ENCODE measurements at regions not wholly inside any gene's neighbourhood (a gene's known extent, or its start where the extent isn't known, plus 50 kb on each side); places are given as distances from the start of the nearest gene placed in this dataset.

- H3K36me3 Mint-ChIP-seq (ENCODE audit: insufficient read depth): no peaks in the 10 kb centered on the region
- no peak overlapping the region for H3K4me3 Mint-ChIP-seq
- DNase-seq (no peak), ATAC-seq (replicated peaks) (no peak)
- H3K27me3 Mint-ChIP-seq: no peaks in the 10 kb centered on the region
- no peaks in the 10 kb centered on the region for H3K4me1 Mint-ChIP-seq (ENCODE audit: low read depth in 2 of 2)
- no peak overlapping the region for H3K27ac Mint-ChIP-seq
- no peaks in the 10 kb centered on the region for H3K9me3 Mint-ChIP-seq
These were observed 201.3 kb upstream of the RASSF8 start for GRCh38 chr12:25757037-25757665.

GRCh38 chr12:25759752-25760151 is 198.7 kb upstream of the RASSF8 start:
- DNase-seq (no peak), ATAC-seq (replicated peaks) (no peak)
- no peaks in the 10 kb centered on the region for H3K36me3 Mint-ChIP-seq (ENCODE audit: insufficient read depth)
- H3K4me1 Mint-ChIP-seq (ENCODE audit: low read depth in 2 of 2): no peaks in the 10 kb centered on the region
- H3K4me3 Mint-ChIP-seq: no peak overlapping the region
- no peaks in the 10 kb centered on the region for H3K9me3 Mint-ChIP-seq
- no peak overlapping the region for H3K27ac Mint-ChIP-seq
- no peaks in the 10 kb centered on the region for H3K27me3 Mint-ChIP-seq

GRCh38 chr12:25761356-25761755 is 197.1 kb upstream of the RASSF8 start:
- H3K4me1 Mint-ChIP-seq (ENCODE audit: low read depth in 2 of 2): no peaks in the 10 kb centered on the region
- ATAC-seq (replicated peaks): no peak

GRCh38 chr12:25764409-25764808 is 194.1 kb upstream of the RASSF8 start:
- H3K4me3 Mint-ChIP-seq: no peak overlapping the region
- no peak overlapping the region for H3K27ac Mint-ChIP-seq
- H3K36me3 Mint-ChIP-seq (ENCODE audit: insufficient read depth): no peaks in the 10 kb centered on the region
- H3K9me3 Mint-ChIP-seq: no peaks in the 10 kb centered on the region
- ATAC-seq (replicated peaks) (no peak), DNase-seq (no peak)
- no peaks in the 10 kb centered on the region for H3K27me3 Mint-ChIP-seq
- no peaks in the 10 kb centered on the region for H3K4me1 Mint-ChIP-seq (ENCODE audit: low read depth in 2 of 2)

More at GRCh38 chr12:25761356-25761755, 197.1 kb upstream of the RASSF8 start:
- Mint-ChIP-seq H3K9me3 (no peaks in the 10 kb centered on the region), H3K36me3 (ENCODE audit: insufficient read depth) (no peaks in the 10 kb centered on the region), H3K4me3 (no peak overlapping the region), H3K27me3 (no peaks in the 10 kb centered on the region), H3K27ac (no peak overlapping the region)
- no peak for DNase-seq

- ATAC-seq (replicated peaks) (no peak), DNase-seq (no peak)
- Mint-ChIP-seq H3K27ac (no peak overlapping the region), H3K9me3 (no peaks in the 10 kb centered on the region), H3K36me3 (ENCODE audit: insufficient read depth) (no peaks in the 10 kb centered on the region), H3K4me1 (ENCODE audit: low read depth in 2 of 2) (no peaks in the 10 kb centered on the region), H3K27me3 (no peaks in the 10 kb centered on the region), H3K4me3 (no peak overlapping the region)
These were observed 193.6 kb upstream of the RASSF8 start for GRCh38 chr12:25764892-25765291.

- Mint-ChIP-seq H3K36me3 (ENCODE audit: insufficient read depth) (no peaks in the 10 kb centered on the region), H3K27me3 (no peaks in the 10 kb centered on the region), H3K4me3 (no peak overlapping the region), H3K27ac (no peak overlapping the region), H3K4me1 (ENCODE audit: low read depth in 2 of 2) (no peaks in the 10 kb centered on the region), H3K9me3 (no peaks in the 10 kb centered on the region)
- DNase-seq: no peak
- ATAC-seq (replicated peaks): no peak
These were observed 190.9 kb upstream of the RASSF8 start for GRCh38 chr12:25767606-25768005.

- Mint-ChIP-seq H3K4me1 (ENCODE audit: low read depth in 2 of 2) (no peaks in the 10 kb centered on the region), H3K4me3 (no peak overlapping the region), H3K36me3 (ENCODE audit: insufficient read depth) (peaks cover under 1% of the 10 kb centered on the region), H3K27me3 (no peaks in the 10 kb centered on the region), H3K9me3 (no peaks in the 10 kb centered on the region), H3K27ac (no peak overlapping the region)
- DNase-seq (no peak), ATAC-seq (replicated peaks) (no peak)
These were observed 190.3 kb upstream of the RASSF8 start for GRCh38 chr12:25768151-25768550.

GRCh38 chr12:25769082-25769945 is 189.2 kb upstream of the RASSF8 start:
- Mint-ChIP-seq H3K27me3 (no peaks in the 10 kb centered on the region), H3K4me1 (ENCODE audit: low read depth in 2 of 2) (no peaks in the 10 kb centered on the region), H3K27ac (no peak overlapping the region), H3K4me3 (no peak overlapping the region), H3K9me3 (no peaks in the 10 kb centered on the region), H3K36me3 (ENCODE audit: insufficient read depth) (peaks cover 3% of the 10 kb centered on the region)
- no peak for DNase-seq
- ATAC-seq (replicated peaks): no peak

- Mint-ChIP-seq H3K4me1 (ENCODE audit: low read depth in 2 of 2) (no peaks in the 10 kb centered on the region), H3K27ac (no peak overlapping the region), H3K9me3 (no peaks in the 10 kb centered on the region), H3K36me3 (ENCODE audit: insufficient read depth) (peaks cover 3% of the 10 kb centered on the region), H3K4me3 (no peak overlapping the region), H3K27me3 (no peaks in the 10 kb centered on the region)
- no peak for ATAC-seq (replicated peaks)
- no peak for DNase-seq
These were observed 187.4 kb upstream of the RASSF8 start for GRCh38 chr12:25771041-25771440.

- Mint-ChIP-seq H3K27ac (no peak overlapping the region), H3K27me3 (no peaks in the 10 kb centered on the region), H3K36me3 (ENCODE audit: insufficient read depth) (peaks cover 3% of the 10 kb centered on the region), H3K4me1 (ENCODE audit: low read depth in 2 of 2) (no peaks in the 10 kb centered on the region), H3K9me3 (no peaks in the 10 kb centered on the region), H3K4me3 (no peak overlapping the region)
- no peak for ATAC-seq (replicated peaks)
- no peak for DNase-seq
These were observed 187.0 kb upstream of the RASSF8 start for GRCh38 chr12:25771476-25771875.

GRCh38 chr12:25775968-25776367 is 182.5 kb upstream of the RASSF8 start:
- Mint-ChIP-seq H3K4me3 (no peak overlapping the region), H3K27me3 (no peaks in the 10 kb centered on the region), H3K9me3 (no peaks in the 10 kb centered on the region), H3K27ac (no peak overlapping the region), H3K36me3 (ENCODE audit: insufficient read depth) (peaks cover 3% of the 10 kb centered on the region), H3K4me1 (ENCODE audit: low read depth in 2 of 2) (no peaks in the 10 kb centered on the region)
- no peak for DNase-seq
- ATAC-seq (replicated peaks): no peak

- Mint-ChIP-seq H3K27me3 (no peaks in the 10 kb centered on the region), H3K4me3 (no peak overlapping the region), H3K4me1 (ENCODE audit: low read depth in 2 of 2) (no peaks in the 10 kb centered on the region), H3K27ac (no peak overlapping the region), H3K9me3 (peaks cover 0 to 5% of the 10 kb centered on the region in 2 donors), H3K36me3 (ENCODE audit: insufficient read depth) (no peaks in the 10 kb centered on the region)
- ATAC-seq (replicated peaks): no peak
- DNase-seq: no peak
These were observed 177.7 kb upstream of the RASSF8 start for GRCh38 chr12:25780771-25781170.

GRCh38 chr12:25781232-25781631 is 177.2 kb upstream of the RASSF8 start:
- Mint-ChIP-seq H3K4me1 (ENCODE audit: low read depth in 2 of 2) (no peaks in the 10 kb centered on the region), H3K4me3 (no peak overlapping the region), H3K27ac (no peak overlapping the region), H3K36me3 (ENCODE audit: insufficient read depth) (no peaks in the 10 kb centered on the region), H3K27me3 (no peaks in the 10 kb centered on the region), H3K9me3 (peaks cover 0 to 5% of the 10 kb centered on the region in 2 donors)
- DNase-seq: no peak
- ATAC-seq (replicated peaks): no peak

- Mint-ChIP-seq H3K27ac (no peak overlapping the region), H3K4me3 (no peak overlapping the region), H3K4me1 (ENCODE audit: low read depth in 2 of 2) (no peaks in the 10 kb centered on the region), H3K36me3 (ENCODE audit: insufficient read depth) (no peaks in the 10 kb centered on the region), H3K9me3 (peaks cover 0 to 5% of the 10 kb centered on the region in 2 donors), H3K27me3 (no peaks in the 10 kb centered on the region)
- ATAC-seq (replicated peaks): no peak
- no peak for DNase-seq
These were observed 174.9 kb upstream of the RASSF8 start for GRCh38 chr12:25783566-25783965.
